GM12878 (cell line): ENCODE measurements at regions not wholly inside any gene's neighbourhood (a gene's known extent, or its start where the extent isn't known, plus 50 kb on each side); places are given as distances from the start of the nearest gene placed in this dataset.

ENCODE experiments used
- ATAC-seq: fragments of 200-7000 bp; cut with Tn5 transposase; 3 replicates; pipeline ENCODE4 v1.9.1; 2020; ENCODE audit warnings: mild to moderate bottlenecking, moderate library complexity
- BruUV-seq: library from RNA; stranded (reverse); fragments of 400-500 nt; replicated peaks from 2 replicates; lab custom pipeline; 2021; lab: Mats Ljungman, UMichigan
- CTCF ChIA-PET: fragments of 300-600 bp; sonication (Branson Sonifier 250); formaldehyde crosslinking; extraction: SDS; loops from one replicate; lab custom pipeline; 2021; ENCODE audit warnings: inconsistent platforms; lab: Yijun Ruan, JAX
- POLR2A ChIA-PET: fragments of 350-600 bp; formaldehyde crosslinking; extraction: SDS; loops from one replicate; lab custom pipeline; 2021; ENCODE audit warnings: inconsistent platforms; lab: Charles Lee
- RAD21 ChIA-PET: fragments of 300-600 bp; sonication (Branson Sonifier 250); formaldehyde crosslinking; loops from one replicate; lab custom pipeline; 2023; ENCODE audit warnings: antibody characterized with exemption; ENCODE audit not compliant: unreplicated experiment; lab: Charles Lee
- SMC1A ChIA-PET: fragments of 300-600 bp; sonication (Branson Sonifier 250); formaldehyde crosslinking; loops from one replicate; lab custom pipeline; 2023; ENCODE audit not compliant: unreplicated experiment, uncharacterized antibody; lab: Charles Lee
- DNase-seq: peaks from one replicate; pipeline ENCODE4 v3.0.0-alpha.2; 2011; ENCODE audit warnings: low read depth, low spot score
- FAIRE-seq: peaks from 3 replicates; lab custom pipeline; 2011; peaks lifted over from hg19 to GRCh38; lab: Jason Lieb, UNC
- H2AFZ ChIP-seq: 2 replicates; pipeline ENCODE4 v1.6.0; 2011; ENCODE audit warnings: low read depth, low read length, control low read depth; ENCODE audit not compliant: control insufficient read depth
- H3K27ac ChIP-seq: 2 replicates; pipeline ENCODE4 v1.5.1; 2011; ENCODE audit warnings: control low read depth; ENCODE audit not compliant: control insufficient read depth, insufficient read depth
- H3K27me3 ChIP-seq, 2 experiments: replicated peaks in 1 of 2; 2 replicates each; pipeline versions ENCODE4 v1.6.0 to v1.6.1; 2011; ENCODE audit warnings: low read length in 1 of 2; ENCODE audit not compliant: control insufficient read depth in 2 of 2, insufficient read depth in 2 of 2
- H3K36me3 ChIP-seq, 2 experiments: 2 replicates each; pipeline ENCODE4 v1.5.1; 2011; ENCODE audit warnings: low read length in 1 of 2; ENCODE audit not compliant: control insufficient read depth in 2 of 2, insufficient read depth in 2 of 2
- H3K4me1 ChIP-seq: 2 replicates; pipeline ENCODE4 v1.6.1; 2011; ENCODE audit warnings: mild to moderate bottlenecking, low read length, moderate library complexity, mixed read lengths; ENCODE audit not compliant: control insufficient read depth, insufficient read depth
- H3K4me2 ChIP-seq: 2 replicates; pipeline ENCODE4 v1.6.0; 2011; ENCODE audit warnings: control low read depth; ENCODE audit not compliant: control insufficient read depth, insufficient read depth
- H3K4me3 ChIP-seq: fragments of 200-600 bp; sonication (generic); 2 replicates; pipeline ENCODE4 v1.5.1; 2016
- H3K79me2 ChIP-seq: 2 replicates; pipeline ENCODE4 v1.6.0; 2011; ENCODE audit warnings: low read length; ENCODE audit not compliant: control insufficient read depth, insufficient read depth
- H3K9ac ChIP-seq: 2 replicates; pipeline ENCODE4 v1.8.0; 2011; ENCODE audit warnings: low read length, control low read depth, mixed read lengths; ENCODE audit not compliant: control insufficient read depth, insufficient read depth
- H3K9me3 ChIP-seq: replicated peaks from 3 replicates; pipeline ENCODE4 v1.5.1; 2011; ENCODE audit warnings: mild to moderate bottlenecking, low read length; ENCODE audit not compliant: control insufficient read depth, insufficient read depth
- H4K20me1 ChIP-seq: 2 replicates; pipeline ENCODE4 v1.6.0; 2011; ENCODE audit not compliant: control insufficient read depth, insufficient read depth
- MTA3 ChIP-seq: IDR thresholded peaks from 2 replicates; pipeline ENCODE4 v1.6.1; 2012; ENCODE audit warnings: low read length, inconsistent platforms, borderline replicate concordance
- RBBP5 ChIP-seq: fragments of 200-600 bp; sonication (generic); conservative IDR thresholded peaks from 2 replicates; pipeline ENCODE4 v1.6.1; 2016
- SUPT20H ChIP-seq: IDR thresholded peaks from 2 replicates; pipeline ENCODE4 v1.6.1; 2011; ENCODE audit warnings: low read depth, mild to moderate bottlenecking, low read length, moderate library complexity, borderline replicate concordance; ENCODE audit not compliant: control insufficient read depth
- TARDBP ChIP-seq: IDR thresholded peaks from 2 replicates; pipeline ENCODE4 v1.6.1; 2016; ENCODE audit warnings: borderline replicate concordance
- ZNF687 ChIP-seq: fragments of 450-650 bp; IDR thresholded peaks from 2 replicates; pipeline ENCODE4 v1.6.1; 2017; ENCODE audit warnings: mild to moderate bottlenecking, moderate library complexity
- WGBS: methylation state at CpG from one replicate; pipeline ENCODE4 v1.1.6; 2016; ENCODE audit warnings: low lambda C conversion rate; ENCODE audit not compliant: insufficient replicate concordance, insufficient coverage; ENCODE audit errors: missing lambda C conversion rate; 5-methylcytosine and 5-hydroxymethylcytosine counted together
- in situ Hi-C: fragments of 300-500 bp; cut with MboI; formaldehyde crosslinking; loops from 9 replicates; pipeline ENCODE4 v1.14.3; 2018; ENCODE audit warnings: mixed read lengths
- intact Hi-C: fragments of 100-400 bp; cut with micrococcal nuclease; formaldehyde crosslinking; loops from one replicate; pipeline ENCODE4 v1.14.2; 2022; ENCODE audit not compliant: unreplicated experiment
- TF ChIP-seq, protein P1 (sequence below): IDR thresholded peaks from 2 replicates; pipeline ENCODE4 v1.6.1; 2011; ENCODE audit warnings: borderline replicate concordance, low read depth, mild to moderate bottlenecking, moderate library complexity, mixed read lengths, low read length; ENCODE audit not compliant: insufficient read depth; ENCODE audit errors: extremely low read length
- TF ChIP-seq, protein P2 (sequence below): fragments of 450-650 bp; IDR thresholded peaks from 2 replicates; pipeline ENCODE4 v1.6.1; 2017; ENCODE audit warnings: antibody characterized with exemption, mild to moderate bottlenecking, moderate library complexity

DNA sequence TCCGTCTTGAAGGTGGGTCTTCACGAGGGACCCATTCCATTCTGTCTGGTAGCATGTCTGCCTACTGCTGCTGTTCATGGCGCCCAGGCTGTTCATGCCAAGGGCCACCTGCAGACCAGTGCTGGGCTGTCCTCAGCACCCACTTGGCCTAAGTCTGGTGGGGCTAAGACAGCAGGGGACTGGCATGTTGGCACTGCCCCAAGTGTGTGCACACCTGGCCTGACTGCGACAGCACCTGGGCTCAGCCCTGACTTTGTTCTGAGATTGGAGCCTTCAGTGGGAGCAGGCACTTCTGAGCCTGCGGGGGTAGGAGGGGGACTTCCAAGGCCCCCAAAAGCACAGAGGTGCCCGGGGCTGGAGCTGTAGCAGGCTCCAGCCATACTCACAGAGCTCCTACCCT, 250.8 kb upstream of the EDNRB start (continued):
- no peak for TF ChIP-seq ZNF687

DNA sequence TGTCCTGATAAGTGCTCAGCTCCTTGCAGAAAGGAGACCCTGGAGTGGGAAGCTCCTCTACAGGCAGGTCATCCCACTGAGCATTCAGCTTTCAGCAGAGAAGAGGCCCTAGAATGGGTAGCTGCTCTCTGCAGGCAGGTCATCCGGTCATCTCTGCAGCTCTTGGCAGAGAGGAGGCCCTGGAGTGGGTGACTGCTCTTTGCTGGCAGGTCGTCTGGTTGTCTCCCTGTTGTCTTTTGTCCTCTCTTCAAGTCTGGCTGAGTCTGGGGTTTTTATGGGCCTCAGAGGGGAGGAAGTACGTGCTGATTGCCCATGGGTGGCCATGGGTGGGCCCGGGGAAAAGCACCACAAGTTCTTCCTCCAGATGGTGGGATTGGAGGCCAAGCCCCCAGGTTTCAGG, 250.3 kb upstream of the EDNRB start:
- no peaks in the 10 kb centered on the region for H4K20me1 ChIP-seq
- H3K9ac ChIP-seq, result no peak overlapping the region
- no TSS peak for BruUV-seq
- FAIRE-seq, result no peak
- no peak overlapping the region for H3K4me2 ChIP-seq
- no peak overlapping the region for H2AFZ ChIP-seq
- 4% methylated on average over 4 of the region's 4 CpGs for WGBS
- SMC1A ChIA-PET, result interaction anchor here (1.3 kb wide), 1 partner anchor 9 kb away, joined by 3 read pairs; no protein-coding TSS in a partner anchor
- no peaks in the 10 kb centered on the region for H3K4me1 ChIP-seq
- H3K27me3 ChIP-seq, result no peaks in the 10 kb centered on the region
- intact Hi-C loops, result no loop called here
- TF ChIP-seq, protein P1, sequence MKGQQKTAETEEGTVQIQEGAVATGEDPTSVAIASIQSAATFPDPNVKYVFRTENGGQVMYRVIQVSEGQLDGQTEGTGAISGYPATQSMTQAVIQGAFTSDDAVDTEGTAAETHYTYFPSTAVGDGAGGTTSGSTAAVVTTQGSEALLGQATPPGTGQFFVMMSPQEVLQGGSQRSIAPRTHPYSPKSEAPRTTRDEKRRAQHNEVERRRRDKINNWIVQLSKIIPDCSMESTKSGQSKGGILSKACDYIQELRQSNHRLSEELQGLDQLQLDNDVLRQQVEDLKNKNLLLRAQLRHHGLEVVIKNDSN, result no peak
- TF ChIP-seq, protein P2, sequence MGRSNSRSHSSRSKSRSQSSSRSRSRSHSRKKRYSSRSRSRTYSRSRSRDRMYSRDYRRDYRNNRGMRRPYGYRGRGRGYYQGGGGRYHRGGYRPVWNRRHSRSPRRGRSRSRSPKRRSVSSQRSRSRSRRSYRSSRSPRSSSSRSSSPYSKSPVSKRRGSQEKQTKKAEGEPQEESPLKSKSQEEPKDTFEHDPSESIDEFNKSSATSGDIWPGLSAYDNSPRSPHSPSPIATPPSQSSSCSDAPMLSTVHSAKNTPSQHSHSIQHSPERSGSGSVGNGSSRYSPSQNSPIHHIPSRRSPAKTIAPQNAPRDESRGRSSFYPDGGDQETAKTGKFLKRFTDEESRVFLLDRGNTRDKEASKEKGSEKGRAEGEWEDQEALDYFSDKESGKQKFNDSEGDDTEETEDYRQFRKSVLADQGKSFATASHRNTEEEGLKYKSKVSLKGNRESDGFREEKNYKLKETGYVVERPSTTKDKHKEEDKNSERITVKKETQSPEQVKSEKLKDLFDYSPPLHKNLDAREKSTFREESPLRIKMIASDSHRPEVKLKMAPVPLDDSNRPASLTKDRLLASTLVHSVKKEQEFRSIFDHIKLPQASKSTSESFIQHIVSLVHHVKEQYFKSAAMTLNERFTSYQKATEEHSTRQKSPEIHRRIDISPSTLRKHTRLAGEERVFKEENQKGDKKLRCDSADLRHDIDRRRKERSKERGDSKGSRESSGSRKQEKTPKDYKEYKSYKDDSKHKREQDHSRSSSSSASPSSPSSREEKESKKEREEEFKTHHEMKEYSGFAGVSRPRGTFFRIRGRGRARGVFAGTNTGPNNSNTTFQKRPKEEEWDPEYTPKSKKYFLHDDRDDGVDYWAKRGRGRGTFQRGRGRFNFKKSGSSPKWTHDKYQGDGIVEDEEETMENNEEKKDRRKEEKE, result no peak
- TF ChIP-seq SUPT20H (no peak), RBBP5 (no peak), MTA3 (no peak), TARDBP (no peak)
- no peaks in the 10 kb centered on the region for H3K36me3 ChIP-seq
- no peak for ATAC-seq
- RAD21 ChIA-PET, result no interaction called here
- CTCF ChIA-PET, result no interaction called here
- no peak for DNase-seq
- no peak overlapping the region for H3K4me3 ChIP-seq
- no peaks in the 10 kb centered on the region for H3K79me2 ChIP-seq
- in situ Hi-C loops, result no loop called here
- H3K9me3 ChIP-seq, result peaks cover 4% of the 10 kb centered on the region; the same call in 1 of the 3 replicates
- POLR2A ChIA-PET, result no interaction called here
- no peak overlapping the region for H3K27ac ChIP-seq
